Tibial nerve (tissue), 4 donors: ENCODE measurements at regions not wholly inside any gene's neighbourhood (a gene's known extent, or its start where the extent isn't known, plus 50 kb on each side); places are given as distances from the start of the nearest gene placed in this dataset.
"Not testable (repeated sequence)": the region's sequence is repeated elsewhere in the genome, so short reads cannot be mapped to it uniquely, and the experiment has no call there.

ENCODE experiments used
- DNase-seq, 2 donors: peaks; one replicate each; pipeline ENCODE4 v3.0.0-alpha.2; 2019; ENCODE audit warnings: low spot score in 2 of 2
- H3K27ac ChIP-seq, 4 donors: fragments of 200-600 bp; sonication (generic) in 3 of 4; one replicate each; pipeline ENCODE4 v1.5.1; 2017 to 2019; ENCODE audit warnings: mild to moderate bottlenecking in 1 of 4
- H3K27me3 ChIP-seq, 2 donors: fragments of 200-600 bp; sonication (generic) in 1 of 2; one replicate each; pipeline versions ENCODE4 v1.5.1 to v1.6.0; 2017 to 2019
- H3K36me3 ChIP-seq, 3 donors: fragments of 200-600 bp; sonication (generic); one replicate each; pipeline ENCODE4 v1.5.1; 2018 to 2019
- H3K4me1 ChIP-seq, 4 donors: fragments of 200-600 bp; sonication (generic) in 3 of 4; one replicate each; pipeline ENCODE4 v1.5.1; 2017 to 2019
- H3K4me3 ChIP-seq, 4 donors: fragments of 200-600 bp; sonication (generic) in 3 of 4; one replicate each; pipeline ENCODE4 v1.5.1; 2017 to 2019; ENCODE audit warnings: mild to moderate bottlenecking in 1 of 4, moderate library complexity in 1 of 4
- H3K9me3 ChIP-seq, 4 donors: fragments of 200-600 bp; sonication (generic) in 3 of 4; one replicate each; pipeline ENCODE4 v1.5.1; 2017 to 2019
- EP300 ChIP-seq, 2 donors: sonication (generic); formaldehyde crosslinking; IDR thresholded peaks; one replicate each; pipeline ENCODE4 v1.6.1; 2017; ENCODE audit warnings: antibody characterized with exemption in 2 of 2, mild to moderate bottlenecking in 1 of 2
- POLR2A ChIP-seq, 2 donors: fragments of 450-650 bp; IDR thresholded peaks; one replicate each; pipeline ENCODE4 v1.6.1; 2017; ENCODE audit warnings: antibody characterized with exemption in 2 of 2, mild to moderate bottlenecking in 2 of 2, moderate library complexity in 2 of 2
- WGBS, 2 donors: methylation state at CpG; one replicate each; pipeline ENCODE4 v1.1.5; 2018; 5-methylcytosine and 5-hydroxymethylcytosine counted together
- TF ChIP-seq, protein P1 (sequence below), 5 experiments: fragments of 200-600 bp in 3 of 5; fragments of 450-650 bp in 2 of 5; sonication (generic) in 3 of 5; IDR thresholded peaks; one replicate each; pipeline ENCODE4 v1.5.1; 2016 to 2019; ENCODE audit warnings: antibody characterized with exemption in 5 of 5, mild to moderate bottlenecking in 3 of 5, moderate library complexity in 2 of 5

DNA sequence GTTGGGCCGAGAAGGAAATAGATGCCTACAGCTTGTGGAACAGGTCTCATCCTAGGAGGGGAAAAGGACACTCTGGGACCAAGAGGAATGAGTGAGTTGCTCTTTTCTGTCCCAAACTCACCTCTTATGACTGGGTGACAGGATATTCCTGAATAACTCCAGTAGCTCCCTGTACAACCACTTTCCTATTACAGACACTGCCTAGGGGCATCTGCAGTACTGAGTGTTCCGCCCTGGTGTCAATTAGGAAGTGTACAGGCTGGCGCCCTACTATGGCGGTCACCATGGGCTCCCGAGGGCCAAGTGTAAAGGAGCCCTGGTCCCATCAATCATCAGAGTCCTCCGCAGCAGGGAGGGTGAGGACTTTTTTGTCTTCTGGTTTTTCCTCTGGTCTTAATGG, 343.4 kb upstream of the USP9Y start:
- 92% methylated on average over 4 of the region's 6 CpGs; no CpG with 5 or more reads in 1 of the 2 donors for WGBS, 2 donors

DNA sequence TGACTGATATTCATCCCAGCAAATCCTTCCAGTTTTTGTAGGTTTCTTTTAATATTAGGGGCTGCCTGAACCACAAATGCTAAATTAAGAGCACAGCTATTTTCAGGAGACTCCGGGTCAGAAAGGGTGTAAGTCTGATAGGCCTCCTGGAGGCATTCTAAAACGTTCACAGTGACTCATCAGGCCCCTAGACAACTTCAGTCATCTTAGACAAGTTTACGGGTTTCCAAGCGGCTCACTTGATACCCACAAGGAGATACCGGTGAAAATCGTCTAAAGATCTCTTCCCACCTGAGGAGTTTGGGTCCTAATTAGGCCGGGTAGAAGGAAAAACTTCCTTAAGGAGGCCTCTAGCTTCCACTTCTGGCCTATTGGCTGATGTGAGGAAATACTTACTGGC, 342.7 kb upstream of the USP9Y start:
- H3K9me3 ChIP-seq, result no peaks in the 10 kb centered on the region
- H3K27ac ChIP-seq, result no peak overlapping the region
- 66% methylated on average over 7 of the region's 7 CpGs; no CpG with 5 or more reads in 1 of the 2 donors for WGBS, 2 donors
- no peak overlapping the region for H3K4me3 ChIP-seq
- DNase-seq, result no peak
- no peaks in the 10 kb centered on the region for H3K36me3 ChIP-seq
- TF ChIP-seq POLR2A (IDR thresholded peaks at IDR 0.05) (no peak), EP300 (IDR thresholded peaks at IDR 0.05) (no peak)
- TF ChIP-seq, protein P1, sequence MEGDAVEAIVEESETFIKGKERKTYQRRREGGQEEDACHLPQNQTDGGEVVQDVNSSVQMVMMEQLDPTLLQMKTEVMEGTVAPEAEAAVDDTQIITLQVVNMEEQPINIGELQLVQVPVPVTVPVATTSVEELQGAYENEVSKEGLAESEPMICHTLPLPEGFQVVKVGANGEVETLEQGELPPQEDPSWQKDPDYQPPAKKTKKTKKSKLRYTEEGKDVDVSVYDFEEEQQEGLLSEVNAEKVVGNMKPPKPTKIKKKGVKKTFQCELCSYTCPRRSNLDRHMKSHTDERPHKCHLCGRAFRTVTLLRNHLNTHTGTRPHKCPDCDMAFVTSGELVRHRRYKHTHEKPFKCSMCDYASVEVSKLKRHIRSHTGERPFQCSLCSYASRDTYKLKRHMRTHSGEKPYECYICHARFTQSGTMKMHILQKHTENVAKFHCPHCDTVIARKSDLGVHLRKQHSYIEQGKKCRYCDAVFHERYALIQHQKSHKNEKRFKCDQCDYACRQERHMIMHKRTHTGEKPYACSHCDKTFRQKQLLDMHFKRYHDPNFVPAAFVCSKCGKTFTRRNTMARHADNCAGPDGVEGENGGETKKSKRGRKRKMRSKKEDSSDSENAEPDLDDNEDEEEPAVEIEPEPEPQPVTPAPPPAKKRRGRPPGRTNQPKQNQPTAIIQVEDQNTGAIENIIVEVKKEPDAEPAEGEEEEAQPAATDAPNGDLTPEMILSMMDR (IDR thresholded peaks at IDR 0.05), result no peak
- no peaks in the 10 kb centered on the region for H3K27me3 ChIP-seq
- no peaks in the 10 kb centered on the region for H3K4me1 ChIP-seq

More for the DNA sequence above, 343.4 kb upstream of the USP9Y start:
- no peak for DNase-seq
- Histone ChIP-seq H3K9me3 (no peaks in the 10 kb centered on the region), H3K27ac (no peak overlapping the region), H3K4me1 (no peaks in the 10 kb centered on the region), H3K27me3 (no peaks in the 10 kb centered on the region), H3K36me3 (no peaks in the 10 kb centered on the region), H3K4me3 (no peak overlapping the region)
- TF ChIP-seq EP300 (IDR thresholded peaks at IDR 0.05), result no peak
- TF ChIP-seq POLR2A (IDR thresholded peaks at IDR 0.05), result no peak
- TF ChIP-seq, protein P1 (IDR thresholded peaks at IDR 0.05), result no peak

DNA sequence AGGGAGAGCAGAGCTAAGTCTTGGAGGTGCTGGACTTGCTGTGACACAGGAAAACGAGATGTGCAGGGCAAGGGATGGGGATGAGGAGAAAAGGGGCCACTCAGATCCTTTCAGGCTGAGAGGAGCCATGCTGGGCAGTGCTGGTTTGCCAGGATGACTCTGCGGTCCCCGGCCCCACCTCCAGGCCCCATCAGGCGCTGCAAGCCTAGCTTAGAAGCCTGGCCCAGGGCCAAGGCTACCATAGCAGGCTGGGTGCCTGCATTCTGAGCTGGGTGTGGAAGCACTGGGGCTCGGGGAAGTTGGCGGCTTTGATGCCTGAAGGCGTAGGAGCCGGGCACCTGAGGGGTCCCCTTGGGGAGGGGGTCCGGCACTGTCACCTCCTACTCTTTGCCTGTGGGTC, 341.2 kb upstream of the USP9Y start:
- Histone ChIP-seq H3K4me1 (no peaks in the 10 kb centered on the region), H3K9me3 (no peaks in the 10 kb centered on the region), H3K27me3 (no peaks in the 10 kb centered on the region), H3K4me3 (no peak overlapping the region), H3K36me3 (no peaks in the 10 kb centered on the region), H3K27ac (no peak overlapping the region)
- WGBS, 2 donors, result 33% methylated on average over 4 of the region's 9 CpGs; no CpG with 5 or more reads in 1 of the 2 donors
- TF ChIP-seq, protein P1 (IDR thresholded peaks at IDR 0.05), result no peak
- TF ChIP-seq EP300 (IDR thresholded peaks at IDR 0.05) (no peak), POLR2A (IDR thresholded peaks at IDR 0.05) (no peak)
- no peak for DNase-seq

DNA sequence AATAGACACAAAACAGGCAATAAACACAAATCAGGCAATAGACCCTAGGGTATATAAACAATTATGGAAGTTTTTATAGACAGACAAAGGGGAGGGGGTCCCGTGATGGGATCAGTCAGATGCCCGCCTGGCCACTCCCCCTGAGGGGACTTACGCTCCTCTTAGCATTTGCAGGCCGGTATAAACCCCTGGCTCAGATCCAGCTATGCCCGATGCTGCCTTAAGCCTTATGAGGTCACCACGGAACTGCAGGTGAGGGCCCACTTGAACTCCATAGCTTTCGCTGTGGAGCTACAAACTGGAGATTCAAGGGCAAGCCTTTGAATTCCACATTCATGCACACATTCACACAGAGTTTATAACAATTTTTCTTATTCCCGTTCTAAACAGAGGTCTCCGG, 340.5 kb upstream of the USP9Y start:
- DNase-seq, result no peak
- Histone ChIP-seq H3K4me1 (no peaks in the 10 kb centered on the region), H3K27ac (no peak overlapping the region), H3K27me3 (no peaks in the 10 kb centered on the region), H3K9me3 (no peaks in the 10 kb centered on the region), H3K36me3 (no peaks in the 10 kb centered on the region), H3K4me3 (no peak overlapping the region)
- 96% methylated on average over 3 of the region's 9 CpGs; no CpG with 5 or more reads in 1 of the 2 donors for WGBS, 2 donors
- no peak for TF ChIP-seq EP300 (IDR thresholded peaks at IDR 0.05)

DNA sequence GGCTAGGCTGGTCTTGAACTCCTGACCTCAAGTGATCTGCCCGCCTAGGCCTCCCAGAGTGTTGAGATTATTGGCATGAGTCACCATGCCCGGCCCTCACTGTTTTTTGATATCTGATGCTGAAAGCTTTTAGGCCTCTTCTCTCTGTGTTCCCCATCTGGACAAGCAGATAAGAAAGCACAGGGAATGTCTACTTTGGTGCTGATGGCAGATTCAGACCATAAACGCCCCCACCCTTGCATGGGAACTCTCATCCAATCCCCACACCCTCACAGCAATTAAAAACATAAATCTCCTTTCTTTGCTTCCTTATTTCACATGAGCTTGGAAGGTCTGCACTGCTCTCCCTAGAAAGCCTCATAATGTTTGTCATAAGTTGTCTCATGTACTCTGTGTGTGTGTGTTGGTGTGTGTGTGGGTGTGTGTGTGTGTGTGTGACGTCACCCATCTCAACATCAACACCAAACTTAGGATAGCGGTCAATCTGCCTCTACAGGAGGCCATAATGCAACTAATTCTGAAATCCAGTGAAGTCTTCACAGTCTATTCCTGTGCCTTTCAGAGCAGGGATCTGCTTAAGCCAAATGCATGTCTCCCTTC, 335.6 kb upstream of the USP9Y start:
- Histone ChIP-seq H3K27me3 (no peaks in the 10 kb centered on the region), H3K36me3 (no peaks in the 10 kb centered on the region), H3K4me1 (no peaks in the 10 kb centered on the region), H3K9me3 (no peaks in the 10 kb centered on the region), H3K4me3 (no peak overlapping the region), H3K27ac (no peak overlapping the region)
- no peak for TF ChIP-seq EP300 (IDR thresholded peaks at IDR 0.05)
- TF ChIP-seq, protein P1 (IDR thresholded peaks at IDR 0.05), result no peak
- no peak for TF ChIP-seq POLR2A (IDR thresholded peaks at IDR 0.05)
- WGBS, 2 donors, result 65% methylated on average over 3 of the region's 5 CpGs; no CpG with 5 or more reads in 1 of the 2 donors
- no peak for DNase-seq

DNA sequence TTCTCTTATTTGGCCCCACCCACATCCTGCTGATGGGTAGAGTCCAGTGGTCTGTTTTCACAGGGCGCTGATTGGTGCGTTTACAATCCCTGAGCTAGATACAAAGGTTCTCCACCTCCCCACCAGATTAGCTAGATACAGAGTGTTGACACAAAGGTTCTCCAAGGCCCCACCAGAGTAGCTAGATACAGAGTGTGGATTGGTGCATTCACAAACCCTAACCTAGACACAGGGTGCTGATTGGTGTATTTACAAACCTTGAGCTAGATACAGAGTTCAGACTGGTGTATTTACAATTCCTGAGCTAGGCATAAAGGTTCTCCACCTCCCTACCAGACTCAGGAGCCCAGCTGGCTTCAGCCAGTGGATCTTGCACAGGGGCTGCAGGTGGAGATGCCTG, 326.4 kb upstream of the USP9Y start:
- WGBS, 2 donors, result 90% methylated on average over 2 of the region's 2 CpGs; no CpG with 5 or more reads in 1 of the 2 donors
- DNase-seq, H3K4me3 ChIP-seq, H3K27me3 ChIP-seq, H3K27ac ChIP-seq, H3K4me1 ChIP-seq, H3K9me3 ChIP-seq, H3K36me3 ChIP-seq: not testable (repeated sequence)

DNA sequence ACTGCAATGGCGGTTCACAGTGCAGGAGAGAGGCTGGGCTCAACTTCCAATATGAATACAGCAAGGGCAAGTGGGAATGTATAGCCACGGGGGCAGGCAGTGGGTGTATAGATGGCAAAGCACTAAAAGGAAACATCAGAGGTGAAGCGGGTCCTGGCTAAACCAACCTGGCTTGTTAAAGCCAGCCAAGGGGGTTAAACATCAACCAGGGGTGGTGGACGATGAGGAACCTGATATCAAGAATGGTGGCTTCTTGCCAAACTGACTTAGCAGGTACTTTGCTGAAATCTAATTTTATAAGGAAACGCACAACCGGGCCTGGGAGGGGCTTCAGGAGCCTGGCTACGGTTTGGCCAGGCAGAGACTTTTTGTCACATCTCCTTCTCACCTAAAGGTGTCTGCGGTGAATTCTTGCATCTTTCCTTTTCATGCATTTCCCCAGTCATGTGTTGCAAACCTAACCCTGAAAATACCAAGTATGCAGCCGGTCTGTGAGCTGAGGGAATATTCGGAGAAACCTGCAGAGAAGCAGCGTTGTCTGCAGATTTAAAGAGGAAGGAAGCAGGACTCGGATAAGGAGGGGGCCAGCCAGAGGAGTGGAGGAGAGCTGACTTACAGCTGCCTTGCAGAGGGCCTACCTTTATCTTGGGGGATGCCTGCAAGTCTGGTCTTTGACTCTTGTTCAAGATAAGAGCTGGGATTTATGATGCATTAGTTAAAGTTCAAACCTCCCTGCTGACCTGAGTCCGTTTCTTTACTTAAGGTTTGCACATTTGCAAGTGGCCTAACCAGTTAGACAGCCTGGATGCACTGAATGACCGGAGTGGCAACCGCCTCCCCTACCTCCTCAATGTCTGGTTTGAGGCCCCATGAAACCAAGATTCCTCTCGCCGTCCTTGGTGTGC, 309.1 kb upstream of the USP9Y start:
- 70% methylated on average over 15 of the region's 17 CpGs; no CpG with 5 or more reads in 1 of the 2 donors for WGBS, 2 donors
- H3K36me3 ChIP-seq, H3K27me3 ChIP-seq, H3K9me3 ChIP-seq, DNase-seq, H3K4me1 ChIP-seq, H3K4me3 ChIP-seq, H3K27ac ChIP-seq: not testable (repeated sequence)
